Suprapubic skin (tissue), 4 donors: ENCODE measurements at regions not wholly inside any gene's neighbourhood (a gene's known extent, or its start where the extent isn't known, plus 50 kb on each side); places are given as distances from the start of the nearest gene placed in this dataset.

Experiments used
- DNase-seq, 2 donors: peaks; one replicate each; pipeline ENCODE4 v3.0.0-alpha.2; 2019; ENCODE audit warnings: low spot score in 2 of 2
- H3K27ac ChIP-seq: fragments of 200-600 bp; sonication (generic); one replicate; pipeline ENCODE4 v1.5.1; 2019
- H3K27me3 ChIP-seq: fragments of 200-600 bp; sonication (generic); one replicate; pipeline ENCODE4 v1.5.1; 2019
- H3K36me3 ChIP-seq: fragments of 200-600 bp; sonication (generic); one replicate; pipeline ENCODE4 v1.5.1; 2019
- H3K4me1 ChIP-seq: fragments of 200-600 bp; sonication (generic); one replicate; pipeline ENCODE4 v1.5.1; 2019
- H3K4me3 ChIP-seq: fragments of 200-600 bp; sonication (generic); one replicate; pipeline ENCODE4 v1.5.1; 2019; ENCODE audit warnings: mild to moderate bottlenecking
- H3K9me3 ChIP-seq: fragments of 200-600 bp; sonication (generic); one replicate; pipeline ENCODE4 v1.5.1; 2019
- CTCF ChIP-seq, 2 donors: fragments of 200-600 bp in 1 of 2; fragments of 450-650 bp in 1 of 2; sonication (generic) in 1 of 2; IDR thresholded peaks; one replicate each; pipeline ENCODE4 v1.5.1; 2016 to 2019; ENCODE audit warnings: antibody characterized with exemption in 2 of 2, mild to moderate bottlenecking in 1 of 2, moderate library complexity in 1 of 2
- EP300 ChIP-seq: sonication (generic); formaldehyde crosslinking; IDR thresholded peaks from one replicate; pipeline ENCODE4 v1.6.1; 2017; ENCODE audit warnings: antibody characterized with exemption
- POLR2A ChIP-seq, 2 donors: fragments of 450-650 bp; IDR thresholded peaks; one replicate each; pipeline ENCODE4 v1.6.1; 2017; ENCODE audit warnings: antibody characterized with exemption in 2 of 2, mild to moderate bottlenecking in 2 of 2, moderate library complexity in 2 of 2
- POLR2AphosphoS5 ChIP-seq, 3 donors: sonication (generic); formaldehyde crosslinking; IDR thresholded peaks; one replicate each; pipeline ENCODE4 v1.6.1; 2017; ENCODE audit warnings: antibody characterized with exemption in 3 of 3
- WGBS: methylation state at CpG from one replicate; pipeline ENCODE4 v1.1.5; 2018; 5-methylcytosine and 5-hydroxymethylcytosine counted together

- 76% methylated on average over 3 of the region's 3 CpGs for WGBS
- no peak for DNase-seq
- H3K27me3 ChIP-seq, result peaks cover 6% of the 10 kb centered on the region
- TF ChIP-seq CTCF (IDR thresholded peaks at IDR 0.05) (no peak), EP300 (no peak), POLR2AphosphoS5 (IDR thresholded peaks at IDR 0.05) (no peak), POLR2A (IDR thresholded peaks at IDR 0.05) (no peak)
- H3K9me3 ChIP-seq, result no peaks in the 10 kb centered on the region
- H3K27ac ChIP-seq, result no peak overlapping the region
- no peaks in the 10 kb centered on the region for H3K36me3 ChIP-seq
- H3K4me1 ChIP-seq, result no peaks in the 10 kb centered on the region
- no peak overlapping the region for H3K4me3 ChIP-seq
These were observed 61.5 kb upstream of the GGTLC1 start for GRCh38 chr20:24050119-24050518.

GRCh38 chr20:24049081-24049480 lies 60.5 kb upstream of the GGTLC1 start:
- DNase-seq, result no peak
- WGBS, result 87% methylated on average over 2 of the region's 2 CpGs
- no peak overlapping the region for H3K4me3 ChIP-seq
- peaks cover 6% of the 10 kb centered on the region for H3K27me3 ChIP-seq
- no peaks in the 10 kb centered on the region for H3K9me3 ChIP-seq
- no peaks in the 10 kb centered on the region for H3K4me1 ChIP-seq
- TF ChIP-seq CTCF (IDR thresholded peaks at IDR 0.05), result no peak
- TF ChIP-seq POLR2A (IDR thresholded peaks at IDR 0.05), result no peak
- TF ChIP-seq POLR2AphosphoS5 (IDR thresholded peaks at IDR 0.05), result no peak
- TF ChIP-seq EP300, result no peak
- no peak overlapping the region for H3K27ac ChIP-seq
- no peaks in the 10 kb centered on the region for H3K36me3 ChIP-seq

GRCh38 chr20:24048024-24048611 lies 59.5 kb upstream of the GGTLC1 start:
- H3K27ac ChIP-seq, result no peak overlapping the region
- no peaks in the 10 kb centered on the region for H3K4me1 ChIP-seq
- no peak for TF ChIP-seq POLR2AphosphoS5 (IDR thresholded peaks at IDR 0.05)
- TF ChIP-seq POLR2A (IDR thresholded peaks at IDR 0.05), result no peak
- TF ChIP-seq CTCF (IDR thresholded peaks at IDR 0.05), result no peak
- no peak for TF ChIP-seq EP300
- no peaks in the 10 kb centered on the region for H3K9me3 ChIP-seq
- 74% methylated on average over 16 of the region's 16 CpGs for WGBS
- no peaks in the 10 kb centered on the region for H3K36me3 ChIP-seq
- no peak overlapping the region for H3K4me3 ChIP-seq
- peaks cover 6% of the 10 kb centered on the region for H3K27me3 ChIP-seq
- no peak for DNase-seq

- no peak overlapping the region for H3K27ac ChIP-seq
- 42% methylated on average over 1 of the region's 1 CpG for WGBS
- TF ChIP-seq CTCF (IDR thresholded peaks at IDR 0.05) (no peak), EP300 (no peak), POLR2A (IDR thresholded peaks at IDR 0.05) (no peak), POLR2AphosphoS5 (IDR thresholded peaks at IDR 0.05) (no peak)
- H3K9me3 ChIP-seq, result no peaks in the 10 kb centered on the region
- no peaks in the 10 kb centered on the region for H3K36me3 ChIP-seq
- H3K4me3 ChIP-seq, result no peak overlapping the region
- H3K27me3 ChIP-seq, result no peaks in the 10 kb centered on the region
- H3K4me1 ChIP-seq, result no peaks in the 10 kb centered on the region
- DNase-seq, result no peak
These were observed 58.3 kb upstream of the GGTLC1 start for GRCh38 chr20:24046888-24047287.

GRCh38 chr20:24045621-24046318 lies 57.2 kb upstream of the GGTLC1 start:
- Histone ChIP-seq H3K4me3 (no peak overlapping the region), H3K36me3 (no peaks in the 10 kb centered on the region), H3K9me3 (no peaks in the 10 kb centered on the region), H3K27ac (no peak overlapping the region), H3K27me3 (no peaks in the 10 kb centered on the region), H3K4me1 (no peaks in the 10 kb centered on the region)
- WGBS, result 80% methylated on average over 10 of the region's 10 CpGs
- TF ChIP-seq POLR2AphosphoS5 (IDR thresholded peaks at IDR 0.05), result no peak
- no peak for TF ChIP-seq EP300
- no peak for TF ChIP-seq CTCF (IDR thresholded peaks at IDR 0.05)
- no peak for TF ChIP-seq POLR2A (IDR thresholded peaks at IDR 0.05)
- no peak for DNase-seq
